MG63 (cell line): ENCODE measurements at regions not wholly inside any gene's neighbourhood (a gene's known extent, or its start where the extent isn't known, plus 50 kb on each side); places are given as distances from the start of the nearest gene placed in this dataset.

Source experiments
- DNase-seq: peaks from one replicate; pipeline ENCODE4 v3.0.0-alpha.2; 2020
- H3K27me3 ChIP-seq: fragments of 250-450 bp; sonication (Bioruptor Pico); 2 replicates; pipeline ENCODE4 v1.5.1; 2020; ENCODE audit warnings: mild to moderate bottlenecking, moderate library complexity
- H3K36me3 ChIP-seq: fragments of 250-450 bp; sonication (Bioruptor Pico); 2 replicates; pipeline ENCODE4 v1.5.1; 2020; ENCODE audit warnings: mild to moderate bottlenecking, moderate library complexity
- H3K4me3 ChIP-seq: fragments of 250-450 bp; sonication (Bioruptor Pico); 2 replicates; pipeline ENCODE4 v1.5.1; 2020; ENCODE audit warnings: mild to moderate bottlenecking, moderate library complexity
- H3K9me3 ChIP-seq: fragments of 250-450 bp; sonication (Bioruptor Pico); 2 replicates; pipeline ENCODE4 v1.5.1; 2020; ENCODE audit warnings: mild to moderate bottlenecking, moderate library complexity

- peak; percentile 97 for DNase-seq
- Histone ChIP-seq H3K27me3 (no peaks in the 10 kb centered on the region), H3K4me3 (peak overlapping the region; percentile 91), H3K36me3 (peaks cover 13% of the 10 kb centered on the region), H3K9me3 (no peaks in the 10 kb centered on the region)
Measured at GRCh38 chr17:81345228-81346089, 49.8 kb upstream of the BAHCC1 start.
